Kidney epithelial cell (primary cell): ENCODE measurements at regions not wholly inside any gene's neighbourhood (a gene's known extent, or its start where the extent isn't known, plus 50 kb on each side); places are given as distances from the start of the nearest gene placed in this dataset.
"Not testable (repeated sequence)": the region's sequence is repeated elsewhere in the genome, so short reads cannot be mapped to it uniquely, and the experiment has no call there.

ENCODE experiments used
- DNase-seq: peaks from one replicate; pipeline ENCODE4 v3.0.0-alpha.2; 2010; ENCODE audit warnings: low read depth
- H3K27me3 ChIP-seq: 2 replicates; pipeline ENCODE4 v1.6.0; 2011; ENCODE audit warnings: low read length; ENCODE audit not compliant: control insufficient read depth, insufficient read depth
- H3K36me3 ChIP-seq: 2 replicates; pipeline ENCODE4 v1.5.1; 2011; ENCODE audit warnings: low read length; ENCODE audit not compliant: control insufficient read depth, insufficient read depth
- H3K4me3 ChIP-seq: 2 replicates; pipeline ENCODE4 v1.5.1; 2011; ENCODE audit warnings: low read depth, mild to moderate bottlenecking, control low read depth, low read length
- CTCF ChIP-seq: IDR thresholded peaks from 2 replicates; pipeline ENCODE4 v1.5.1; 2011; ENCODE audit warnings: mild to moderate bottlenecking, moderate library complexity, low read length, control low read depth, inconsistent platforms; ENCODE audit not compliant: insufficient read depth, poor library complexity, severe bottlenecking

DNA sequence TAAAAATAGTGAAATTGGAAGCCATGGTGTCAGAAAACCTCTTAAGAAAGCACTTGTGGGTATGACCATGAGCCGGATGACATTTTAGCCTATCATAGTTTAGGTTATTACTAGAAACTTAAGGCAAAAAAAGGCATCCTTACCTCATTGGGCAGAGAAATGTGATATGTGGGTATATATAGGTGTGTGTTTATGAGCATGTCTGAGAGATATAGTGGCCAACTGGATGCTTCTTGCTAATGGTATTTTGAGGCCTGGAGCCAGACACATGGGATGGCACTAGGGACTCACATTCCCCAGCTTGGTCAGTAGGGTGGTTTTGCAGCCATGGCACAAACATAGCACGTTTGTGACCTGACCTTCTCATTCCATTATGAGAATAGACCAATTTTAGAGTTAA lies 295.6 kb upstream of the MEF2C start:
- H3K4me3 ChIP-seq: no peak overlapping the region
- TF ChIP-seq CTCF: no peak
- no peak for DNase-seq
- no peaks in the 10 kb centered on the region for H3K36me3 ChIP-seq
- no peaks in the 10 kb centered on the region for H3K27me3 ChIP-seq

DNA sequence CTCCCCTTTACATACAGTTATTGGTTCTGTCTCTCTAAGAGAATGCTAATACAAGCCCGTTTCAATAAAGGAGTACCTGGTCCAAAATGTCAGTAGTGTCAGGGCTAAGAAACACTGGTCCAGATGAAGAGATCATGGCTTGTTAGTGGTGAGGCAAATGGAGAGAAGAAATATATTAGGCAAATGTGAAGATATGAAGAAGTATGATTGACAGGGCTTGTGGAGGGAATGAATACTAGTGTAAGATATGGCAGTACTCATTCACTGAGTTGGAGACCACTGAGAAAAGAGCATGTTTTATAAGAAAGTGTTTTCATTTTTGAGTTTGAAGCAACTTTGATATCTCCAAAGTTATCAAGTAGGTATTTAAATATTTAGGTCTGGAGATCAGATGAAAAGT lies 290.5 kb upstream of the MEF2C start:
- no peak overlapping the region for H3K4me3 ChIP-seq
- TF ChIP-seq CTCF: no peak
- no peaks in the 10 kb centered on the region for H3K27me3 ChIP-seq
- no peak for DNase-seq
- H3K36me3 ChIP-seq: no peaks in the 10 kb centered on the region

GRCh38 chr5:89168766-89169165 lies 285.8 kb upstream of the MEF2C start:
- H3K36me3 ChIP-seq: no peaks in the 10 kb centered on the region
- no peaks in the 10 kb centered on the region for H3K27me3 ChIP-seq

GRCh38 chr5:89164703-89165102 lies 281.7 kb upstream of the MEF2C start:
- not testable (repeated sequence) for H3K36me3 ChIP-seq, DNase-seq, H3K27me3 ChIP-seq, H3K4me3 ChIP-seq

More at GRCh38 chr5:89168766-89169165, 285.8 kb upstream of the MEF2C start:
- no peak for TF ChIP-seq CTCF
- DNase-seq: no peak
- H3K4me3 ChIP-seq: no peak overlapping the region

GRCh38 chr5:89156226-89156625 lies 273.2 kb upstream of the MEF2C start:
- no peaks in the 10 kb centered on the region for H3K27me3 ChIP-seq
- DNase-seq: no peak
- TF ChIP-seq CTCF: no peak
- no peak overlapping the region for H3K4me3 ChIP-seq
- no peaks in the 10 kb centered on the region for H3K36me3 ChIP-seq

- no peak for TF ChIP-seq CTCF
- Histone ChIP-seq H3K27me3 (no peaks in the 10 kb centered on the region), H3K36me3 (no peaks in the 10 kb centered on the region), H3K4me3 (no peak overlapping the region)
- DNase-seq: no peak
These were observed 264.0 kb upstream of the MEF2C start for GRCh38 chr5:89147031-89147430.
